ENCODE measurements at regions not wholly inside any gene's neighbourhood (a gene's known extent, or its start where the extent isn't known, plus 50 kb on each side); places are given as distances from the start of the nearest gene placed in this dataset.

GRCh38 chr4:111954550-111954949, 190.7 kb upstream of the FAM241A start:
- Mint-ChIP-seq H3K4me1 (ENCODE audit: low read depth) (no peaks in the 10 kb centered on the region), H3K27ac (ENCODE audit: unreplicated experiment) (no peak overlapping the region), H3K36me3 (ENCODE audit: low read depth) (no peaks in the 10 kb centered on the region), H3K27me3 (ENCODE audit: low read depth) (no peaks in the 10 kb centered on the region), H3K4me3 (ENCODE audit: unreplicated experiment) (no peak overlapping the region), H3K9me3 (ENCODE audit: low read depth) (peaks cover 10% of the 10 kb centered on the region)
- TF ChIP-seq, protein P1, sequence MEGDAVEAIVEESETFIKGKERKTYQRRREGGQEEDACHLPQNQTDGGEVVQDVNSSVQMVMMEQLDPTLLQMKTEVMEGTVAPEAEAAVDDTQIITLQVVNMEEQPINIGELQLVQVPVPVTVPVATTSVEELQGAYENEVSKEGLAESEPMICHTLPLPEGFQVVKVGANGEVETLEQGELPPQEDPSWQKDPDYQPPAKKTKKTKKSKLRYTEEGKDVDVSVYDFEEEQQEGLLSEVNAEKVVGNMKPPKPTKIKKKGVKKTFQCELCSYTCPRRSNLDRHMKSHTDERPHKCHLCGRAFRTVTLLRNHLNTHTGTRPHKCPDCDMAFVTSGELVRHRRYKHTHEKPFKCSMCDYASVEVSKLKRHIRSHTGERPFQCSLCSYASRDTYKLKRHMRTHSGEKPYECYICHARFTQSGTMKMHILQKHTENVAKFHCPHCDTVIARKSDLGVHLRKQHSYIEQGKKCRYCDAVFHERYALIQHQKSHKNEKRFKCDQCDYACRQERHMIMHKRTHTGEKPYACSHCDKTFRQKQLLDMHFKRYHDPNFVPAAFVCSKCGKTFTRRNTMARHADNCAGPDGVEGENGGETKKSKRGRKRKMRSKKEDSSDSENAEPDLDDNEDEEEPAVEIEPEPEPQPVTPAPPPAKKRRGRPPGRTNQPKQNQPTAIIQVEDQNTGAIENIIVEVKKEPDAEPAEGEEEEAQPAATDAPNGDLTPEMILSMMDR (IDR thresholded peaks at IDR 0.05), result no peak
- DNase-seq (ENCODE audit: low spot score), result no peak

GRCh38 chr4:111955001-111955400, 190.3 kb upstream of the FAM241A start:
- Mint-ChIP-seq H3K4me1 (ENCODE audit: low read depth) (no peaks in the 10 kb centered on the region), H3K27ac (ENCODE audit: unreplicated experiment) (no peak overlapping the region), H3K27me3 (ENCODE audit: low read depth) (no peaks in the 10 kb centered on the region), H3K4me3 (ENCODE audit: unreplicated experiment) (no peak overlapping the region), H3K9me3 (ENCODE audit: low read depth) (peaks cover 6% of the 10 kb centered on the region), H3K36me3 (ENCODE audit: low read depth) (no peaks in the 10 kb centered on the region)
- TF ChIP-seq, protein P1 (IDR thresholded peaks at IDR 0.05), result no peak
- no peak for DNase-seq (ENCODE audit: low spot score)

DNA sequence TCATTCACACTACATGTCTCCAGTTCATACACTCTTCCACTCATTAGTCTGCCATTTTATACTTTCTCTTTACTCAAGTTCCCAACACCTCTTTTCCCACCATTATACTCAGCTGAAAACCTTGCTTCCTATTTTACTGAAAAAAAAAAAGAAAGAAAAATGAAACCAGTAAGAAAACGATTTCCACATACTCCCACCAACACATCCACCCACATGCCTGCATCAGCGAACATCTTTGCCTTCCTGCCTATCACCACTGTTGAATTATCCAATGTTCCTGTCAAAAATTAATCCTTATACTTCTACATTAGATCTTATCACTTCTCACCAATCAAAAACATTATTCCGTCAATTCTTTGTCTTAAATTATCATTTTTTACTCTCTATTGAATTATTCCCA, 188.1 kb upstream of the FAM241A start:
- no peaks in the 10 kb centered on the region for H3K4me1 Mint-ChIP-seq (ENCODE audit: low read depth)
- H3K27me3 Mint-ChIP-seq (ENCODE audit: low read depth), result no peaks in the 10 kb centered on the region
- no peaks in the 10 kb centered on the region for H3K9me3 Mint-ChIP-seq (ENCODE audit: low read depth)
- no peaks in the 10 kb centered on the region for H3K36me3 Mint-ChIP-seq (ENCODE audit: low read depth)
- TF ChIP-seq, protein P1 (IDR thresholded peaks at IDR 0.05), result no peak
- DNase-seq (ENCODE audit: low spot score), result no peak
- no peak overlapping the region for H3K4me3 Mint-ChIP-seq (ENCODE audit: unreplicated experiment)
- H3K27ac Mint-ChIP-seq (ENCODE audit: unreplicated experiment), result no peak overlapping the region

DNA sequence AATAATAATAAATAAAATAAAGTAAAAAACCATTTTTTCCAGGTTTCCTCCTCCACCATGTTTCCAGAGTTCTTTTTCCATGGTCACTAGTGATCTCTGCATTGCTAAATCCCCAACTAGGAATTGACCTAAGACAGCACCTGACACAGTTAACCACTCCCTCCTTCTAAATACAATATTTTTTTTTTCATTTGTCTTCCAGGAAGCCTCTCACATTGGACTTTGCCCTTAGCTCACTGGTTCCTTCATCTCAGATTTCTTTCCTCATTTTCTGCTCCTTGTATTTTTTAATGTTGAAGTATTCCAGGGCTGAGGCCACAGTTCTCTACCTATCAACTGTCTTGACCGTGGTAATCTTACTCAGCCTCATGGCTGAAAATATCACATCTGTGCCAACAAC, 187.3 kb upstream of the FAM241A start:
- no peaks in the 10 kb centered on the region for H3K9me3 Mint-ChIP-seq (ENCODE audit: low read depth)
- no peaks in the 10 kb centered on the region for H3K36me3 Mint-ChIP-seq (ENCODE audit: low read depth)
- no peaks in the 10 kb centered on the region for H3K27me3 Mint-ChIP-seq (ENCODE audit: low read depth)
- TF ChIP-seq, protein P1 (IDR thresholded peaks at IDR 0.05), result no peak
- no peak overlapping the region for H3K27ac Mint-ChIP-seq (ENCODE audit: unreplicated experiment)
- DNase-seq (ENCODE audit: low spot score), result no peak
- no peak overlapping the region for H3K4me3 Mint-ChIP-seq (ENCODE audit: unreplicated experiment)
- H3K4me1 Mint-ChIP-seq (ENCODE audit: low read depth), result no peaks in the 10 kb centered on the region

GRCh38 chr4:111959222-111959621, 186.0 kb upstream of the FAM241A start:
- no peak overlapping the region for H3K4me3 Mint-ChIP-seq (ENCODE audit: unreplicated experiment)

More at GRCh38 chr4:111959222-111959621, 186.0 kb upstream of the FAM241A start:
- H3K36me3 Mint-ChIP-seq (ENCODE audit: low read depth), result no peaks in the 10 kb centered on the region
- no peak overlapping the region for H3K27ac Mint-ChIP-seq (ENCODE audit: unreplicated experiment)
- TF ChIP-seq, protein P1 (IDR thresholded peaks at IDR 0.05), result no peak
- no peaks in the 10 kb centered on the region for H3K27me3 Mint-ChIP-seq (ENCODE audit: low read depth)
- no peaks in the 10 kb centered on the region for H3K4me1 Mint-ChIP-seq (ENCODE audit: low read depth)
- no peak for DNase-seq (ENCODE audit: low spot score)
- H3K9me3 Mint-ChIP-seq (ENCODE audit: low read depth), result no peaks in the 10 kb centered on the region
